Ecto neural progenitor cell (in vitro differentiated cells): ENCODE measurements at regions not wholly inside any gene's neighbourhood (a gene's known extent, or its start where the extent isn't known, plus 50 kb on each side); places are given as distances from the start of the nearest gene placed in this dataset.

ENCODE experiments used
- DNase-seq: peaks from one replicate; pipeline ENCODE4 v3.0.0-alpha.2; 2018; ENCODE audit warnings: low spot score

DNA sequence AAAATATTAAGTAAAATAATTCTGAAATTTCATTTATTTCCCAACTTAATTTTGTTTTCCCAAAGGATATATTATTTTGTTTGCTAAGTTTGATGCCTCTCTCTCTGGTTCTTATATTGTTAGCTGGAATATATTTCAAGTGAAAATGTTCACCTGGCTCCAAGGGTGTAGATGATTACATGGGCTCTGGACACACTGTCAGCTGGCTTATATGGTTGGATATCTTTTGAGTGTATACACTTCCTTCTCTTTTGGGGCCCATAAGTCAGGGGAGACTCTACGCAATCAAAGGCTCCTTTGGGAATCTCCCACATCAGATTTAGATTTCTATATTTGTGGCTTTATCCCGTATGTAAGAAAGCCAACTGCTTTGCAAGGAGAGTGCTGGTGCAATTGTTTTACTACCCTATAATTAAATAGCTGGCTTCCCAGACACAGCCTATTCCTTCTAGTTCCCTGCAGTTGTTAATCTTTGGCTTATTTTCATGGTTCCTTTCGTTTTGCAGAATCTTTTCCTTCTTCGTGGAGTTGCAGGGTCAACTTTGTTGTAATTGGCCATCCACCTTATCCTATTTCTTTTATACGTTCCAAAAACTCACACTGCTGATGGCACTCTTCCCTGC lies 225.7 kb downstream of the DPH6 start:
- no peak for DNase-seq

- DNase-seq, result no peak
Measured at GRCh38 chr15:35319354-35319753, 226.6 kb downstream of the DPH6 start.

DNA sequence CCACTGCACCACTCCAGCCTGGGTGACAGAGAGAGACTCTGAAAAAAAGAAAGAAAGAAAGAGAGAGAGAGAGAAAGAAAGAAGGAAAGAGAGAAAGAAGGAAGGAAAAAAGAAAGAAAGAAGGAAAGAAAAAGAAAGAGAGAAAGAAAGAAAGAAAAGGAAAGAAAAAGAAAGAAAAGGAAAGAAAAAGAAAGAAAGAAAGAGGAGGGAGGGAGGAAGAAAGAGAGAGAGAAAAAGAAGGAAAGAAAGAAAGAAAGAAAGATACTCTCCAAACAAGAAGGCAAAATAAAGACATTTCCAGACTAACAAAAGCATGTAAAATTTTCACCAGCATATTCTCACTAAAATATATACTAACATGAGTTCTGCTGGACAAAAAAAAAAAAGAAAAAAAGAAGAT lies 228.7 kb downstream of the DPH6 start:
- DNase-seq, result no peak

DNA sequence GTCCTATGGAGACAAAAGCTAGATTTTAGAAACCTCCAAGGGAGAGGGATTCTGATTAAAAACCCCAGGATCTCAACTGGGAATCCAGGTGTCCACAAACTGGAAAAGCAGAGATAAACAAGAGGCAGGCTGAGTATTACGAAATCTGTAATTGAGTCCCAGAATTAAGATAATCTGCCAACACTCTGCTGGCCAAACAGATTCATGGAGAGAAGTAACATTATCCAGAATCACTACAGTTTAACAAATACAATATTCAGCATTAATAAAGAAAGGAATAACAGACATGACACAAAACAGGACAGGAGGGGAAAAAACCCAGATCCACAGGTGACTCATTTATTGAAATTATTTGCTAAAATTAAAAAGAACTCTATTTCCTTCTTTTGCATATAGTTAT lies 227.2 kb upstream of the NANOGP8 start:
- DNase-seq, result no peak

DNA sequence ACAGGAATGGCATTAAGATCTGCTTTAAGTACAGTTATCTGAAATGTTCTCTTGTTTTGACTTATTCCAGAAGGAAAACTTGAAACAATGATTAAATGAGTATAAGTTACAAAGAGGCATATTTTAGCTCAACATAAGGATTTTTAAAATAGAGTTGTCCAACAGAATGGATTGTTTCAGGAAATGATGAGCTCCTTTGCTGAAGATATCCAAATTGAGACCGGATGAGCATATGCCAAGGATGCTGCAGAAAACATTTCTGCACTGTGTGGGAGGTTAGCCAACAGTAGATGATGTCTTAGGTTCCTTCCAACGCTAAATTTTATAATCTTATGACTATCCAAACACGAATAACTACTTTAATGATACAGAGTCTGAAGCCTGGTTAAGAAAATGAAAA lies 226.5 kb upstream of the NANOGP8 start:
- no peak for DNase-seq

GRCh38 chr15:35309886-35310285 lies 224.8 kb upstream of the NANOGP8 start:
- no peak for DNase-seq

- DNase-seq, result no peak
Measured at GRCh38 chr15:35308802-35309201, 223.7 kb upstream of the NANOGP8 start.

GRCh38 chr15:35307676-35308075 lies 222.6 kb upstream of the NANOGP8 start:
- DNase-seq, result no peak

- no peak for DNase-seq
Measured at GRCh38 chr15:35307026-35307425, 221.9 kb upstream of the NANOGP8 start.

- DNase-seq, result no peak
Measured at GRCh38 chr15:35306361-35306981, 221.4 kb upstream of the NANOGP8 start.

DNA sequence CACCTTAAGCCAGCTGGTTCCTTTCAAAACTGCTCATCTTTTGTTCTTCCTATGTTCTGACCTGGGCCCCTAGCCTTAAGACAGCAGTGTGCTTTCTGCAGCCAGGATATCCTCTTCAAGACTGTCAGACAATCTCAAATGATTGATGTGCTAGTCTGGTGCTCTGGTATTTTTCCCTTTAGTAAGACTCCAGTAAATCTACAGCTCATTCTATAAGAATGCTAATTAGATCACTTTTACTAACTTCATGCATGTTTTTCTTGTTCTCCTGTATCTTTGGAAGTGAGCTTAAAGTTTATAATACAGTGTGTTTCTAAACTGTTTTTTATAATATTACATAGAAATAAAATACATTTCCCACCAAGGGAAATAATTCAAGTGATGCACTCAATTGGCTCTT lies 220.9 kb upstream of the NANOGP8 start:
- no peak for DNase-seq

- DNase-seq, result no peak
Measured at GRCh38 chr15:35305031-35305550, 220.0 kb upstream of the NANOGP8 start.

DNA sequence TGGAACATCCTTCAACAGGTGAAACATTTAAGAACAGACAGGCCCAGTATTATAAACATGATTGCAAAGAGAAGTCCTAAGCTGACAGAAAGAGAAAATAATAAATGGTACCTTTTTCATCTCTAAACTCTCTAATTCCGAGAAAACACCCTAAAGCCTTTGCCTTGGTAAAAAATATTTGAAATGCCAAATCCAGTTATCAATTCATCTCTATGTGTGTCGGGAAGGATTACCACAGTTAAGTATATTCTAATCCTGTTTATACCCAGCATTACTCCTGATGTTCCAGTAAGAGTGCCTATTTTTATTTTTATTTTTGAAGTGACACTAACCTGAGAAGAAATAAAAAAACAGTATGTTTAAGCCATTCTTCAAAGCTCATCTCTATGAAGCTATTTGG lies 219.3 kb upstream of the NANOGP8 start:
- no peak for DNase-seq

- no peak for DNase-seq
Measured at GRCh38 chr15:35302334-35302733, 217.2 kb upstream of the NANOGP8 start.

- DNase-seq, result no peak
Measured at GRCh38 chr15:35301088-35301487, 216.0 kb upstream of the NANOGP8 start.

DNA sequence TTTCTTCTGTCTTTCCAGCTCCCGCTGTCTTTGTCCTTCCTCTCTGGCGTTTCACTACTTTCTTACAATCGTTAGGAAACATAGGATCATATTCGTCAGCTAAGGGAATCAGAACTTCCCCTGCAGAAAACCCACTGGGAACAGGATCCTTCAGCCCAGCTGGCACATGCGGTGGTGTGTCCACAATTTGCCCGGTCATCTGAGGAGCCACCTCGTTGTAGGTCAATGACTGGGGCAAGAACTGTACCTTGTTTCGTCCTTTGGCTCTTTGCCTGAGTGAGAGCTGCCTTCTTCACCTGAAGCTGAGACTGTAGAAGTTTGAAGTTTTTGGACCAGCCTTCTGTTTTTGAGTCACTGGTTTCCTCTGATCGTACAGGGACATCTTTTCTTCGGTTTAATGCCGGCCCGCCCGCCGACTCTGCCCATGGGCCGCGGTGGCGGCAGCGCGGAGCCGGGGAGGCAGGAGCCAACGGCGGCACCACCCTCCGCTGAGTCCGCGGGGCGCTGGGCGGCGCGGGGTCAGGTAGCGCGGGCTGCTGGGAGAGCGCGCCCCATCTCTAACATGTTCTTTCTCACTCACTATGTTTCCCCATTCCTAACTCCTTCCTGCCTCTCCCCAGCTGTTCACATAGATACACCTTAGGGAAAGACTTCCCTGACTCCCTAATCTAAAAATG lies 214.1 kb upstream of the NANOGP8 start:
- DNase-seq, result no peak

GRCh38 chr15:35298509-35298908 lies 213.4 kb upstream of the NANOGP8 start:
- DNase-seq, result no peak

- no peak for DNase-seq
Measured at GRCh38 chr15:35293353-35294130, 208.4 kb upstream of the NANOGP8 start.

DNA sequence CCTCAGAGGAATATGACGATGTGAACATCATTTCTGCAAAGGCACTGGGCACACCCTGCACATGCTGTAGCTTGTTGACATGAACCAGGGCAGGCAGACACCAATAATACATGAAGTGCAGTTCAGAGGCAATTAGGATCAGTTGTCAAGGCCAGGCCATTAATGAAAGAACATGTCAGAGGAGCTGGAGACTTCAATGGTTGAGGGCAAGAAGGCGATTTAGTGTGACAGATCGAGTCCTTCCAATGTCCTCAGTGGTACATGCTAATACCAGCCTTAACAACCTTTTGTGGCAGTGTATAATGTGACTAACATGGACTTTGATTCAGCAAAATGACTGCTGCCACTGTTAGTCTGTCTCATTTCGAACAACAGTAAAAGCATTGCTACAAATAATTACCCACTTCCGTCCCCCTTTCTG lies 205.2 kb upstream of the NANOGP8 start:
- DNase-seq, result no peak

DNA sequence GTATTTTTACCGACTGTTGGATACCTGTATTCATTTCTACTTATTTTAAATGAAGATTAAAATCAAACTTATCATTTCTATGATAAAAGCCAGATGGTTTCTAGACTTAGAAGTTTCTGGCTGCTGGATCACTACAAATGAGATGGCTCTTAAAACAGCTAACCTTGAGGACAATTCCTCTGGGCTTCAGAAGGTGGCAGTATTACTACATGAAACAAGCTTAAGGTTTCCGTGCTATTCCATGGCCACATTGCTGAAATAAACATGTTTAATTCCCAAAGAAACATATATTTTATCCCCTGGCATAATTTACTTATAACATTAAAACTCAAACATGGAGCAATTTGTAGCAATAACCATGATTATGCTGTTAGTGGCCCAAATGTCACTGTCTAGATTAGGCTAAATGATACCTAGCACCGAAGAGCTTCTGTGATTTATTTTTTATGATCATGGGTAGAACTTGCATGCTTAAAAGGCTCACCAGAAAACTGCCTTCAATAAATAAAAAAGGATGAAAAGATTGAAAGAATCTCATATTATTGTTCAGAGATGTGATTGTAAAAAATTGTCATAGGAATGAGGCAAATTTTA lies 204.0 kb upstream of the NANOGP8 start:
- DNase-seq, result no peak

GRCh38 chr15:35288580-35288979 lies 203.5 kb upstream of the NANOGP8 start:
- no peak for DNase-seq

DNA sequence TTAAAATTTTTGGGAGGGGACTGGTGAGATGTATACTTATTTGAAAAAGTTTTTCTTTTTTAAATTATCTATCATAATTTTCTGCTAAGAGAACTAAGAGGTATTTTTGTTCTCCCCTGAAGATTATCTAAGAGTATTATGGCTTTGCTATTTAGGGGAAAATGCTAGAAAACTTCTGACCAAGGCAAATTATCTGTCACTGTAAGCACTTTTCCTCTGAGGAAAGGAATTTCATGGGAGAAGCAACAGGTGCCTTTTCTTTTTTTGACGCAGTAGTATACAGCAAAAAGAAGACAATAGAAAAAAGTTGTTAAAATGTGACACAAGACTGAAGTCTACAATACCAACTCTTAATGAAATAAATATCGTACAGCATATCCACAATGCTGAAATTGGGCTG lies 201.6 kb upstream of the NANOGP8 start:
- no peak for DNase-seq
